ENCODE measurements at regions not wholly inside any gene's neighbourhood (a gene's known extent, or its start where the extent isn't known, plus 50 kb on each side); places are given as distances from the start of the nearest gene placed in this dataset.

DNA sequence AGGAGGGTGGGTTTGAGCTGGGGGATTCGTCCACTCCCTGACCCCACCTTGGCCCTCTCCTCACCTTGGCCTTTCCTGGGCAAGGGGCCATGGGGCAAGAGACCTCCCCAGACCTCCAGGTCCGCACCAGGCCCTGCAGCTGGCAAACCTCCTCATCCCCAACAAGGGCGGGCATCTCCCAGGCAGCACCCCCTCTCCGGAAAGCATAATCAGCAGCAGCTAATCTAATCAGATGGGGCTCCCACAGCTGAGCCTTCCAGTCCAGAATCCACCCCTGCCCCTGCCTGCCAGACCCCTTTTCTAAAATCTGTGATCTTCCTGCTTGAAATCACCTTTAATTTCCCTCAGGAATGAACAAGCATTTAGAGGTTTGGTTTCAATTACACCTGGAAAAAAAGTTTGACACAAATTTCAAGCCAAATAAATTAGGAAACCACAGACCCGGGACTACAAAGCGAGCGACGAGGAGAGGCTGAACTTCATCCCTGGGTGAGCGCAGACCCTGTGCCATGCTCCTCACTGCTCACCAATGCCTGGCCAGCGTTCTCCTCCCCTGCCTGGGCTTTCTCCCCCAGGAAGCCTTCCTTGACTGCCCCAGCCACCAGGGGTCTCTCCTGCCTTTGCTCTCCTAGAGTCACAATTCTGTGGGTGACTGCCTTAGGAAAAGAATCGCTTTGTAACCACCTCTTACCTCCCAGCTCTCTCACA is 143.0 kb upstream of the MYCN start:
- Histone ChIP-seq H3K4me1 (no peaks in the 10 kb centered on the region), H3K36me3 (replicated peaks in 1 of 2; ENCODE audit: insufficient read depth in 1 of 2, low read depth in 2 of 2) (no peaks in the 10 kb centered on the region), H3K4me3 (no peak overlapping the region), H3K9me3 (no peaks in the 10 kb centered on the region), H3K27ac (no peak overlapping the region), H3K27me3 (no peaks in the 10 kb centered on the region)
- no peak for TF ChIP-seq POLR2A (IDR thresholded peaks at IDR 0.05)
- TF ChIP-seq, protein P1, sequence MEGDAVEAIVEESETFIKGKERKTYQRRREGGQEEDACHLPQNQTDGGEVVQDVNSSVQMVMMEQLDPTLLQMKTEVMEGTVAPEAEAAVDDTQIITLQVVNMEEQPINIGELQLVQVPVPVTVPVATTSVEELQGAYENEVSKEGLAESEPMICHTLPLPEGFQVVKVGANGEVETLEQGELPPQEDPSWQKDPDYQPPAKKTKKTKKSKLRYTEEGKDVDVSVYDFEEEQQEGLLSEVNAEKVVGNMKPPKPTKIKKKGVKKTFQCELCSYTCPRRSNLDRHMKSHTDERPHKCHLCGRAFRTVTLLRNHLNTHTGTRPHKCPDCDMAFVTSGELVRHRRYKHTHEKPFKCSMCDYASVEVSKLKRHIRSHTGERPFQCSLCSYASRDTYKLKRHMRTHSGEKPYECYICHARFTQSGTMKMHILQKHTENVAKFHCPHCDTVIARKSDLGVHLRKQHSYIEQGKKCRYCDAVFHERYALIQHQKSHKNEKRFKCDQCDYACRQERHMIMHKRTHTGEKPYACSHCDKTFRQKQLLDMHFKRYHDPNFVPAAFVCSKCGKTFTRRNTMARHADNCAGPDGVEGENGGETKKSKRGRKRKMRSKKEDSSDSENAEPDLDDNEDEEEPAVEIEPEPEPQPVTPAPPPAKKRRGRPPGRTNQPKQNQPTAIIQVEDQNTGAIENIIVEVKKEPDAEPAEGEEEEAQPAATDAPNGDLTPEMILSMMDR (IDR thresholded peaks at IDR 0.05) = no peak
- WGBS, 2 donors = 65 to 68% methylated on average over 11 of the region's 11 CpGs
- no peak for ATAC-seq
- no peak for DNase-seq
- intact Hi-C loops (cut with DNase I) = no loop called here

DNA sequence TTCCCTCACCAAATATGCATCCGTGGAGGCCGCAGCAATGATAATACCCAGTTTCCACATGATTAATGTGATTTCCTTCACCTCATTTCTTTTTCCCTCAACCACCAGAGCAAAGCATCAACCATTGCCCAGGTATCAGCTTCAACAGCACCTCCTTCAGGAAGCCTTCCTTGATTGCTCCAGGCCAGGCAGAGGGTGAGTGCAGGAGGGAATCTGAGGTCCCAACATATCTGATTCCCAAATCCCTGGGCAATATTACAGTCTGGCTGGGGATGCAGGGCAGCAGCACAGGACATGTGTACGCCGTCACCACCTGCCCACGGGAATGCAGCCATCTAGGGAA is 142.4 kb upstream of the MYCN start:
- Histone ChIP-seq H3K27ac (no peak overlapping the region), H3K4me3 (no peak overlapping the region), H3K4me1 (no peaks in the 10 kb centered on the region), H3K27me3 (no peaks in the 10 kb centered on the region), H3K9me3 (no peaks in the 10 kb centered on the region), H3K36me3 (replicated peaks in 1 of 2; ENCODE audit: insufficient read depth in 1 of 2, low read depth in 2 of 2) (no peaks in the 10 kb centered on the region)
- ATAC-seq = no peak
- TF ChIP-seq, protein P1 (IDR thresholded peaks at IDR 0.05) = no peak
- TF ChIP-seq POLR2A (IDR thresholded peaks at IDR 0.05) = no peak
- WGBS, 2 donors = 67 to 69% methylated on average over 5 of the region's 5 CpGs
- DNase-seq = no peak
- intact Hi-C loops (cut with DNase I) = no loop called here

DNA sequence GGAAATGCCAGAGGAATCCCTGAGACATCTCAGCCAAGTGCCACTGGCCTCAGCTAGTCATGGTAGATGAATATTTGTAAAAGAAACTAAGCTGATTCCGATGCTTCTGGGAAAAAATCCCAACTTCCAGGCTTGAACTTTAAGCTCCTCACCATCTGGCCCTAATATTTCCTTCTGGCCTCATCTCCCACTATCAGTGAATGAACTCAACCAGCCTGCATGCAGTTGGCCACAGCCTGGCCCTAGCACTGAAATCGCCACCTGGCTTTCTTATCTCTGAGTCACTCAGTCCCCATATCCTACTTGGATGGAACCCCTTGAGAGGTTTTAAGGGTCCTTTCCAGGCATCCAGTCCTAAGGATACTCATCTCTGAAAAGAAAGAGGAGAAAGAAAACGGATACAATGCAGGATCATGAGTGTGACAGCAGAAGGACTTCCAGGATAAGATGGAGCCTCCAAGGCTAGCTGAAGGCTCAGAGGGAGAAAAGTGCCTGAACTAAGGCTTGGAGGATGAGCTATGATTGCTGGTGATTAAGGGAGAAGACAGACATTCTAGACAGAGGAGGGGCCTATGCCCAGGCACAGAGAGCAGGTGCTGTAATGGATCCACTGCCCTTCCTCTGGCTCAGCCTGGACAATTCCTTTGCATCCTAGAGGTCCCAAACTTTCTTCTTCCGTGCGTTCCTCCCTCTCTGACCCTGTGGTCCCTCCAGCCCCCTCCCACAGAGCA is 141.5 kb upstream of the MYCN start:
- no peak overlapping the region for H3K27ac ChIP-seq
- ATAC-seq (no peak), DNase-seq (no peak)
- H3K27me3 ChIP-seq = no peaks in the 10 kb centered on the region
- no peak for TF ChIP-seq POLR2A (IDR thresholded peaks at IDR 0.05)
- TF ChIP-seq, protein P1 (IDR thresholded peaks at IDR 0.05) = no peak
- no peak overlapping the region for H3K4me3 ChIP-seq
- H3K4me1 ChIP-seq = no peaks in the 10 kb centered on the region
- no peaks in the 10 kb centered on the region for H3K36me3 ChIP-seq (replicated peaks in 1 of 2; ENCODE audit: insufficient read depth in 1 of 2, low read depth in 2 of 2)
- no peaks in the 10 kb centered on the region for H3K9me3 ChIP-seq
- intact Hi-C loops (cut with DNase I) = no loop called here
- 67 to 71% methylated on average over 5 of the region's 5 CpGs for WGBS, 2 donors

DNA sequence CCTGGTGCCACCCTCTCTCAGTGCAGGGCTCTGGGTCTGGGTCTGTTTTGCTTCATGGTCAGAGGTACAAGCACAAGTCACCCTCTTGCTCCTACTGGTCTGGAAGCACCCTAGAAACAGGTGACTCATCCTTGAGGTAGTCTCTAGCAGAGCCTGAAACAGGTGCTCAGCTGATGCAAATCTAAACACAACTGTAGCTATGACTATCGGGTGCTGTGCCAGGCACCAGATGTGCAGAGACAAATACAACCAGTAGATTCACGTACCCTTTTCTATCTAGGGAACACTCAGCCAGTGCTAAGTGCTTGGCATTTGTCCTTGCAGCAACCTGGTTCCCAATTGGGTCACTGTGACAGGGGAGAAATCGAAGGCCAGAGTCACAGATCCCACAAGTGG is 140.9 kb upstream of the MYCN start:
- no peaks in the 10 kb centered on the region for H3K36me3 ChIP-seq (replicated peaks in 1 of 2; ENCODE audit: insufficient read depth in 1 of 2, low read depth in 2 of 2)
- ATAC-seq = no peak
- no peak for DNase-seq
- no peak overlapping the region for H3K27ac ChIP-seq
- intact Hi-C loops (cut with DNase I) = no loop called here
- no peaks in the 10 kb centered on the region for H3K9me3 ChIP-seq
- H3K4me1 ChIP-seq = no peaks in the 10 kb centered on the region
- TF ChIP-seq POLR2A (IDR thresholded peaks at IDR 0.05) = no peak
- TF ChIP-seq, protein P1 (IDR thresholded peaks at IDR 0.05) = no peak
- H3K4me3 ChIP-seq = no peak overlapping the region
- WGBS, 2 donors = 60 to 62% methylated on average over 3 of the region's 3 CpGs
- H3K27me3 ChIP-seq = no peaks in the 10 kb centered on the region

All from body of pancreas (tissue), 4 donors.